ENCODE measurements at regions not wholly inside any gene's neighbourhood (a gene's known extent, or its start where the extent isn't known, plus 50 kb on each side); places are given as distances from the start of the nearest gene placed in this dataset.
"Not testable (repeated sequence)": the region's sequence is repeated elsewhere in the genome, so short reads cannot be mapped to it uniquely, and the experiment has no call there.

GRCh38 chr5:37979559-37979958 is 139.7 kb upstream of the GDNF start:
- in situ Hi-C loops (cut with HindIII; ENCODE audit: low sequenced_read_pairs): no loop called here

GRCh38 chr5:37975531-37975930 is 135.7 kb upstream of the GDNF start:
- in situ Hi-C loops (cut with HindIII; ENCODE audit: low sequenced_read_pairs): no loop called here

GRCh38 chr5:37971483-37972024 is 131.7 kb upstream of the GDNF start:
- in situ Hi-C loops (cut with HindIII; ENCODE audit: low sequenced_read_pairs): no loop called here

- in situ Hi-C loops (cut with HindIII; ENCODE audit: low sequenced_read_pairs): no loop called here
Measured at GRCh38 chr5:37966871-37967270, 127.0 kb upstream of the GDNF start.

GRCh38 chr5:37966291-37966690 is 126.5 kb upstream of the GDNF start:
- in situ Hi-C loops (cut with HindIII; ENCODE audit: low sequenced_read_pairs): no loop called here

- in situ Hi-C loops (cut with HindIII; ENCODE audit: low sequenced_read_pairs): no loop called here
Measured at GRCh38 chr5:37962389-37962788, 122.5 kb upstream of the GDNF start.

GRCh38 chr5:37957218-37957617 is 117.4 kb upstream of the GDNF start:
- in situ Hi-C loops (cut with HindIII; ENCODE audit: low sequenced_read_pairs): no loop called here

- in situ Hi-C loops (cut with HindIII; ENCODE audit: low sequenced_read_pairs): no loop called here
Measured at GRCh38 chr5:37955748-37956147, 115.9 kb upstream of the GDNF start.

GRCh38 chr5:37954561-37954960 is 114.7 kb upstream of the GDNF start:
- in situ Hi-C loops (cut with HindIII; ENCODE audit: low sequenced_read_pairs): no loop called here

- in situ Hi-C loops (cut with HindIII; ENCODE audit: low sequenced_read_pairs): no loop called here
Measured at GRCh38 chr5:37951946-37952721, 112.3 kb upstream of the GDNF start.

GRCh38 chr5:37950436-37950835 is 110.6 kb upstream of the GDNF start:
- in situ Hi-C loops (cut with HindIII; ENCODE audit: low sequenced_read_pairs): no loop called here

GRCh38 chr5:37945446-37945845 is 105.6 kb upstream of the GDNF start:
- in situ Hi-C loops (cut with HindIII; ENCODE audit: low sequenced_read_pairs): no loop called here

- in situ Hi-C loops (cut with HindIII; ENCODE audit: low sequenced_read_pairs): not testable (repeated sequence)
Measured at GRCh38 chr5:37943136-37943535, 103.3 kb upstream of the GDNF start.

- in situ Hi-C loops (cut with HindIII; ENCODE audit: low sequenced_read_pairs): no loop called here
Measured at GRCh38 chr5:37940931-37941623, 101.2 kb upstream of the GDNF start.

GRCh38 chr5:37938861-37939260 is 99.0 kb upstream of the GDNF start:
- in situ Hi-C loops (cut with HindIII; ENCODE audit: low sequenced_read_pairs): no loop called here

GRCh38 chr5:37938076-37938852 is 98.4 kb upstream of the GDNF start:
- in situ Hi-C loops (cut with HindIII; ENCODE audit: low sequenced_read_pairs): no loop called here

- in situ Hi-C loops (cut with HindIII; ENCODE audit: low sequenced_read_pairs): no loop called here
Measured at GRCh38 chr5:37936091-37936490, 96.2 kb upstream of the GDNF start.

- in situ Hi-C loops (cut with HindIII; ENCODE audit: low sequenced_read_pairs): no loop called here
Measured at GRCh38 chr5:37933576-37933975, 93.7 kb upstream of the GDNF start.

GRCh38 chr5:37932450-37932849 is 92.6 kb upstream of the GDNF start:
- in situ Hi-C loops (cut with HindIII; ENCODE audit: low sequenced_read_pairs): no loop called here

GRCh38 chr5:37931541-37931940 is 91.7 kb upstream of the GDNF start:
- in situ Hi-C loops (cut with HindIII; ENCODE audit: low sequenced_read_pairs): no loop called here

GRCh38 chr5:37930350-37930749 is 90.5 kb upstream of the GDNF start:
- in situ Hi-C loops (cut with HindIII; ENCODE audit: low sequenced_read_pairs): no loop called here

Measured in DLD1 (cell line).